Chondrocyte (in vitro differentiated cells): ENCODE measurements at regions not wholly inside any gene's neighbourhood (a gene's known extent, or its start where the extent isn't known, plus 50 kb on each side); places are given as distances from the start of the nearest gene placed in this dataset.

Experiments
- DNase-seq: peaks from one replicate; pipeline ENCODE4 v3.0.0; 2021; ENCODE audit warnings: mixed read lengths, low spot score
- H3K27ac Mint-ChIP-seq: one replicate; pipeline ENCODE4 v1.8.0; 2021; ENCODE audit warnings: mild to moderate bottlenecking, moderate library complexity, mixed read lengths; ENCODE audit not compliant: unreplicated experiment
- H3K27me3 Mint-ChIP-seq: 2 replicates; pipeline ENCODE4 v1.8.0; 2021; ENCODE audit warnings: low read depth, mixed read lengths
- H3K36me3 Mint-ChIP-seq: 2 replicates; pipeline ENCODE4 v1.8.0; 2021; ENCODE audit warnings: low read depth, mixed read lengths
- H3K4me1 Mint-ChIP-seq: 2 replicates; pipeline ENCODE4 v1.8.0; 2021; ENCODE audit warnings: low read depth, mild to moderate bottlenecking, mixed read lengths
- H3K4me3 Mint-ChIP-seq: one replicate; pipeline ENCODE4 v1.8.0; 2021; ENCODE audit warnings: mild to moderate bottlenecking, moderate library complexity, mixed read lengths; ENCODE audit not compliant: unreplicated experiment
- H3K9me3 Mint-ChIP-seq: 2 replicates; pipeline ENCODE4 v1.8.0; 2021; ENCODE audit warnings: low read depth, mixed read lengths
- TF ChIP-seq, protein P1 (sequence below): fragments of 200-600 bp; sonication (generic); IDR thresholded peaks from 2 replicates; pipeline ENCODE4 v1.5.0; 2021; ENCODE audit warnings: antibody characterized with exemption, mild to moderate bottlenecking, moderate library complexity

DNA sequence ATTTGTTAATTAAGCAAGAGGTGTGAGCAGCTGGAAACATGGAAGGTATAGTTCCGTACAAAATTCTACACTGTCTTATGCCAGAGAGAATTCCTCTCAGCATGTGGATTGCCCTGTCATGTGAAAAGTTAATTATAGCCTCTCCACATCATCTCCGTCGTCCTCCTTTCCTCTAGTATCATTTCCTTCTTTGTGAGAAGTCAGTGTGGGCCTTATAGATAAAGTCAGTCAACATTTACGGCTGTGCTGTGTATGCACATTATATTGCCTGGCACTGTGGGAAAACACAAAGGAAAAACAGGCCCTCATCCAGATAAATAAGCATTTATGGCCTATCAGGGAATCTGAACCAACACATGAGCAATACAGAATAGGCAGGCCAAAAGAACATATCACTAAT is 236.6 kb downstream of the SEC23A start:
- Mint-ChIP-seq H3K4me3 (no peak overlapping the region), H3K27ac (no peak overlapping the region), H3K4me1 (no peaks in the 10 kb centered on the region), H3K9me3 (peaks cover 3% of the 10 kb centered on the region), H3K27me3 (peaks cover 11% of the 10 kb centered on the region), H3K36me3 (no peaks in the 10 kb centered on the region)
- TF ChIP-seq, protein P1, sequence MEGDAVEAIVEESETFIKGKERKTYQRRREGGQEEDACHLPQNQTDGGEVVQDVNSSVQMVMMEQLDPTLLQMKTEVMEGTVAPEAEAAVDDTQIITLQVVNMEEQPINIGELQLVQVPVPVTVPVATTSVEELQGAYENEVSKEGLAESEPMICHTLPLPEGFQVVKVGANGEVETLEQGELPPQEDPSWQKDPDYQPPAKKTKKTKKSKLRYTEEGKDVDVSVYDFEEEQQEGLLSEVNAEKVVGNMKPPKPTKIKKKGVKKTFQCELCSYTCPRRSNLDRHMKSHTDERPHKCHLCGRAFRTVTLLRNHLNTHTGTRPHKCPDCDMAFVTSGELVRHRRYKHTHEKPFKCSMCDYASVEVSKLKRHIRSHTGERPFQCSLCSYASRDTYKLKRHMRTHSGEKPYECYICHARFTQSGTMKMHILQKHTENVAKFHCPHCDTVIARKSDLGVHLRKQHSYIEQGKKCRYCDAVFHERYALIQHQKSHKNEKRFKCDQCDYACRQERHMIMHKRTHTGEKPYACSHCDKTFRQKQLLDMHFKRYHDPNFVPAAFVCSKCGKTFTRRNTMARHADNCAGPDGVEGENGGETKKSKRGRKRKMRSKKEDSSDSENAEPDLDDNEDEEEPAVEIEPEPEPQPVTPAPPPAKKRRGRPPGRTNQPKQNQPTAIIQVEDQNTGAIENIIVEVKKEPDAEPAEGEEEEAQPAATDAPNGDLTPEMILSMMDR, result no peak
- no peak for DNase-seq

DNA sequence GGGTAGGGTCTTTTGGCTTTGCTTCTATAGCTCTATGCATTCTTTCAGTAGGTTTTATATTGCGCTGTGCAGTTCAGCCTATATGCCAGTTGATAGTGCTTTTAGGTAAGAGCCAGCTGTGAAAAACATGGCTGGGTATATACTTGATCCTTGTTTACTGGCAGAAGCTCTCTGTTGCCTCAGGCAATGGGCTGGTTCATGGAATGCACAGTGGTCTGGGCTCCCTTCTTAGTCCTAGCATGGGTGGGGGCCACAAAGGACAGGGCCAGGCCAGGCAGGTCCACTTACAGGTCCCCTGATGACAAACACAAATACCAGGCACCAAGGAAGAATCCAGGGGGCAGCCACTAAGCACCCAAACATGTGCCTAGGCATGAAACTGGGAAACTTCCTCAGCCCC is 240.7 kb downstream of the SEC23A start:
- TF ChIP-seq, protein P1, result no peak

DNA sequence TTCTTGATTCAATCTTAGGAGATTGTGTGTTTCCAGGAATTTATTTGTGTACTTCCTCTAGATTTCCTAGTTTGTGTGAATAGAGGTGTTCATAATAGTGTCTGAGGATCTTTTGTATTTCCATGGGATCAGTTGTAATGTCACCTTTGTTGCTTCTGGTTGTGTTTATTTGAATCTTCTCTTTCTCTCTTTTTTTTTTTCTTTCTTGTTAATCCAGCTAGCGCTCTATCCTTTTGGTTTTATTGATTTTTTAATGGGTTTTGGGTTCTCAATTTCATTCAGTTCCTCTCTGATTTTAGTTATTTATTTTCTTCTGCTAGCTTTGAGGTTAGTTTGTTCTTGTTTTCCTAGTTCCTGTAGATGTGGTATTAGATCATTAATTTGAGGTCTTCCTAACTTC is 242.5 kb downstream of the SEC23A start:
- Mint-ChIP-seq H3K27ac (no peak overlapping the region), H3K36me3 (no peaks in the 10 kb centered on the region), H3K27me3 (peaks cover 23% of the 10 kb centered on the region), H3K4me3 (no peak overlapping the region), H3K9me3 (peaks cover 13% of the 10 kb centered on the region), H3K4me1 (no peaks in the 10 kb centered on the region)
- TF ChIP-seq, protein P1, result no peak
- no peak for DNase-seq

More for the DNA sequence above, 240.7 kb downstream of the SEC23A start:
- Mint-ChIP-seq H3K27ac (no peak overlapping the region), H3K27me3 (peaks cover 19% of the 10 kb centered on the region), H3K4me3 (no peak overlapping the region), H3K4me1 (no peaks in the 10 kb centered on the region), H3K9me3 (peaks cover 13% of the 10 kb centered on the region), H3K36me3 (no peaks in the 10 kb centered on the region)
- DNase-seq, result no peak

DNA sequence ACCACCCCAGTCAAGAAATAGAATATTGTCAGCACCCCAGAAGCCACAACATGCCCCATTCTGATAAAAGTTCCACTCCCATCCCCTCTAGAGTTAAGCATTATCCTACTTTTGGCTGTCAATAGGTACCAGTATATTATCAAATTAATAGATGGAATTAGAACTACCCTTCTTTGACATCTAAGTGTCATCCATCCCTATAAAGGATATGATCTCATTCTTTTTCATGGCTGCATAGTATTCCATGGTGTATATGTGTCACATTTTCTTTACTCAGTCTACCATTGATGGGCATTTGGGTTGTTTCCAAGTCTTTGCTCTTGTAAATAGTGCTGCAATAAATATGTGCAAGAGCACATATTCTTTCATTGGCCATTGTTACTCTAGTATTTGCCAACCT is 246.2 kb downstream of the SEC23A start:
- TF ChIP-seq, protein P1, result no peak
- no peak overlapping the region for H3K4me3 Mint-ChIP-seq
- DNase-seq, result no peak

DNA sequence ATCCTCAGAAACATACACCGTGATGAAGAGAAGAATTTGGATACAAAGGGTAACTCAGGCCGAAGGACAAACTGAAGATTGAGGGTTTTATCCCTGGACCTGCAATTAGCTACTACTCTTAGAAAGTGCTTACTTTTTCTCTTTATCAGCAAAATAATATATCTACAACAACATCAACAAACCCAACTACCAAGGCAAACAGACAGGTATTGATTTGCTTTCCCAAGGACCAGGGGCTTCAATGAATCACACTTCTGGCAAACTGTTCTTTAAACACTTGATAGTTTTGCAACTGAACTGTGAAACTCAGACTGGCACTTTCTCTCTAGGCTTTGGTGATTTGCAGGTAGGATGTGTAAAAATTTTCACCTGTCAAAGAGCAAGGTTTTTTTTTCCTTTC is 247.5 kb downstream of the SEC23A start:
- no peak for DNase-seq
- Mint-ChIP-seq H3K4me1 (no peaks in the 10 kb centered on the region), H3K27ac (no peak overlapping the region), H3K36me3 (no peaks in the 10 kb centered on the region), H3K9me3 (peaks cover 5% of the 10 kb centered on the region), H3K4me3 (no peak overlapping the region), H3K27me3 (peaks cover 25% of the 10 kb centered on the region)
- TF ChIP-seq, protein P1, result no peak

More for the DNA sequence above, 246.2 kb downstream of the SEC23A start:
- no peak overlapping the region for H3K27ac Mint-ChIP-seq
- peaks cover 11% of the 10 kb centered on the region for H3K9me3 Mint-ChIP-seq
- H3K36me3 Mint-ChIP-seq, result no peaks in the 10 kb centered on the region
- H3K4me1 Mint-ChIP-seq, result no peaks in the 10 kb centered on the region
- peaks cover 29% of the 10 kb centered on the region for H3K27me3 Mint-ChIP-seq
